HS-5 (cell line): ENCODE measurements at regions not wholly inside any gene's neighbourhood (a gene's known extent, or its start where the extent isn't known, plus 50 kb on each side); places are given as distances from the start of the nearest gene placed in this dataset.

Experiments used
- DNase-seq: peaks from one replicate; pipeline ENCODE4 v3.0.0-alpha.2; 2012; ENCODE audit warnings: low read depth

DNA sequence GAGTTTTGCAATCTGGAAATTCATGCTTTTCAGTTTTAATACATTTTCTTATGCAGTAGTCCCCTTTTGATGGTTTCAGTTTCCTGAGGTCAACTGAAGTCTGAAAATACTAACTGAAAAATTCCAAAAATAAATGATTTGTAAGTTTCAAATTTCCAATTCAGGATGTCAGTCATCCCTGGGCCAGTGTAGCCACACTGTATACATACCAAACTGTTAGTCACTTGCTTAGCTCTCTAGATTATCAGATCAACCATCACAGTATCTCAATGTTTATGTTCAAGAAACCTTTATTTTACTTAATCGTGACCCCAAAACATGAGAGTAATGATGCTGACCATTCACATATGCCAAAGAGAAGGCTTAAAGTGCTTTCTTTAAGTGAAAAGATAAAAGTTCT is 715.5 kb downstream of the GBE1 start:
- no peak for DNase-seq

DNA sequence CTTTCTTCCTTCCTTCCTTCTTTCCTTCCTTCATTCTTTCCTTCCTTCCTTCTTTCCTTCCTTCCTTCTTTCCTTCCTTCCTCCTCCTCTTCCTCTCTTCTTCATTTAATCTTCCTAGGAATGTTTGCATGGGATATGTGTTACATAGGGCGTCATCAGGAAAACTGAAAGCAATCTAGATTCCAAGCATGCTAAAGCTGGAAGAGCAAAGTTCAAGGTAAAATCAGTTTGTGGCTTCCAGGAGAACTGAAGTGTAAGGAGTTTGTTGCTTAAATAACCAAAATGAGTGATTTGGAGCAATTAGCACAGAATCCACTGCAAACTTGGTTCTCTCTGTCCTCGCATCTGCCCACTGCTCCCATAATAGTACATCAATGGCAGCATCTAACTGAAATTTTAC is 716.2 kb downstream of the GBE1 start:
- no peak for DNase-seq

DNA sequence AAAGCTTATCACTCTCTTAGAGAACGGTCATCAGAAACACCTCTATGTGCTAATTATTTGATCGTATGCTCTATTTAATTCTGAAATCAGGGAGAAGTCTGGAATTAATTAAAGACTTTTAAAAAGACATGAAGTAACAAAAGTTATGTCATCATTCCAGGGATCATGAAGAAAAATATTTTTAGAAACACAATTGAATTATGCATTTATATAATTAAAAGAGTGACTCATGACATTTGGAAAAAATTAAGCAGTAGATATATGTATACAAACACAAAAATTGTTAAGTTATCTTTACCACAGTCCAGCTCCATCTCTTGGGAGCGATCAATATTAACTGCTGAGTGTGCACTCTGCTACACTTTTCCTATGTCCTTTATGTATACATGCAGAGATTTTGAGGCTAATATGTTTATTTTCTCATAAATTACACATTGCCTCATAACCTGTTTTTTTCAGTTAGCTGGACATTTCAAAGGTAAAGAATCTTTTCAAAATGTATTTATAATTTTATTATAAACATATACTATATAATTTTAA is 717.7 kb downstream of the GBE1 start:
- no peak for DNase-seq

GRCh38 chr3:81043009-81043408 is 718.4 kb downstream of the GBE1 start:
- DNase-seq = no peak

GRCh38 chr3:81041331-81041730 is 720.1 kb downstream of the GBE1 start:
- DNase-seq = no peak

DNA sequence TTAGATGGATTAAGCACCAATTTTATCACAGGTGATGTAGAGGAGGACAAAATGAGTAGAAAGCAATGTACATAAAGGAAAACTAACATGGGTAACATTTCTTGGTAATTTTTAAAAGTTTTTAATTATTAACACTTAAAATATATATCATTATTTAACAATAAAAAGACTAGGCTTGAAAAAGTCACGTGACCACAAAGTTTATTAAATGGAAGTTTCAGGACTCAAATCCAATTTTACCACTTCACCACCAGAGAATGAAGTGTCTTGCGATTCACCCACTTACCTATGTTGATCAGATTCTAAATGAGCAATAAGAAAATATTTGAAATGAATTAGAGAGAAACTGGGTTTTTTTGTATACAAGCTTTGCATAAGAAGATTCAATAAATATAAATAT is 721.3 kb downstream of the GBE1 start:
- no peak for DNase-seq

GRCh38 chr3:81033684-81034083 is 727.8 kb downstream of the GBE1 start:
- no peak for DNase-seq

DNA sequence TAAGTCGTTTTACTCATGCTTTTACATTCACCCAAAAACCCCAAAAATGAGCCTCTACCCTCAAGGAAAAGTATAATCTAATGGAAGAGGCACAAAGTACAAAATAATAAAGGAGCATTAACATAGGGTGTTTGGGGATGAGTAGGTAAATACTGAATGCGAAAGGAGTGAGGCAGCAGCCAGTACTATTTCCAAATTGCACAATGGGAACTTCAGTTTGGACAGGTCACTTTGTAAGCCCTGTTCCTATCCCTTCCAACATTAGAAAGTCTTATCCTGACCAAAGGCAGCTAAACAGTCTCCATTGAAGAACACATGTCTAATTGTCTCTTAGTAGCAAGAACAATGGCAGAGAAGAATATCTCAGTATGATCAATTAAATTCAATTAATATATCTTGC is 728.3 kb downstream of the GBE1 start:
- DNase-seq = no peak

- DNase-seq = no peak
Measured at GRCh38 chr3:81029861-81030260, 731.6 kb downstream of the GBE1 start.

GRCh38 chr3:81027344-81027743 is 734.1 kb downstream of the GBE1 start:
- no peak for DNase-seq

- no peak for DNase-seq
Measured at GRCh38 chr3:81024560-81024959, 736.9 kb downstream of the GBE1 start.

DNA sequence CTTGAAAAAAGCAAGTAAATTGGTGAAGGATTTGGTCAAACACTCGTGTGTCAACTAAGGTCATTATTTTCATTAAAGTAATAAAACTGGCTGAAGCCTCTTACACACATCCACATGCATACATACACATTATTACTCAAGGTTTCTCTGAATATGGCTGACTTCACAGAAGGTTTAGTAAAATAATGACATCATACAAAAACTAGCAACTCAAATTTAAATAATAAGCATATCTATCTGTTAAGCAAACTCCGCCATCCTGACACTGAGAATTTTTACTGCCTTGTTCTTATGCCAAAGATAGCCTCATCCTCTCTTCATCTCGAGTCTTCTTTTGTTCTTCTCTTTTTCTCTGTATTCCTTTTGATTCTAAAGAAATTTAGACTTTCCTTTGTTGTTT is 739.1 kb downstream of the GBE1 start:
- DNase-seq = no peak

DNA sequence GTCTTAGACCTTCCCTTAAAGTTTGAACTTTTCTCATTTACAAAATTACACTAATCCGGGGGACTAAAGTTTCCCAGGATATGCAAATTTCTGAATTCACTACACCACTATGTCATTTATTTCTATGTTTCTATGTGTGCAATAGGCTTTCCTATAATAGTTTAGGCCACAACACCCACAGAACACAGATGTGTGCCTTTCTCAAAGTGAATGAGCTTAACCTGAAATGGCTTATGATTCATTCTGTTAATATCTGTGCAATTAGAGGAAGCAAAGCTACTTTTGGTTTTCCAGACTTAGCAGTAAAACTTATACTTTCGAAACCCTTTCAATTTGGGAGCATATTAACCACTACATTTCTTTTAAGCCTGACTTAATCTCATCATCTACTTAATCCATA is 748.1 kb downstream of the GBE1 start:
- DNase-seq = peak; percentile 6

DNA sequence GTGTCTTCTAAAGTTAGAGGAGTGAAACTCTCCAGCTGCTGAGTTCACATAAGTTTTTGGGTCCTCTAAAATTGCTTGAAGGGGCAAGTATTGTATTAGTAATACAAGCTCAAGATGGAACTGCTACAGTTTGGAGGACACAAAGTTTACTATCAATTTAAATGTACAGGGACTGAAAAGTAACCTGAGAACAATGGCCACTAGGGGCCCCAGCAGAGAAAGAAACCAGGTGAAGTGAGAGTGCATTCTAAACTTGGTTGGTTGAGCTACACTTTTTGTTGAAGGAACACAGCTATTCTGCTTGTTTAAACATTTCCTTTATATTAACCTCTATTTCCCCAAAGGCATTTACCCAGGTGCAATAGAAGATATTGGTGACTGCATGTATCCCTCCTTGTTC is 755.5 kb downstream of the GBE1 start:
- no peak for DNase-seq

GRCh38 chr3:81003817-81004216 is 757.6 kb downstream of the GBE1 start:
- no peak for DNase-seq

DNA sequence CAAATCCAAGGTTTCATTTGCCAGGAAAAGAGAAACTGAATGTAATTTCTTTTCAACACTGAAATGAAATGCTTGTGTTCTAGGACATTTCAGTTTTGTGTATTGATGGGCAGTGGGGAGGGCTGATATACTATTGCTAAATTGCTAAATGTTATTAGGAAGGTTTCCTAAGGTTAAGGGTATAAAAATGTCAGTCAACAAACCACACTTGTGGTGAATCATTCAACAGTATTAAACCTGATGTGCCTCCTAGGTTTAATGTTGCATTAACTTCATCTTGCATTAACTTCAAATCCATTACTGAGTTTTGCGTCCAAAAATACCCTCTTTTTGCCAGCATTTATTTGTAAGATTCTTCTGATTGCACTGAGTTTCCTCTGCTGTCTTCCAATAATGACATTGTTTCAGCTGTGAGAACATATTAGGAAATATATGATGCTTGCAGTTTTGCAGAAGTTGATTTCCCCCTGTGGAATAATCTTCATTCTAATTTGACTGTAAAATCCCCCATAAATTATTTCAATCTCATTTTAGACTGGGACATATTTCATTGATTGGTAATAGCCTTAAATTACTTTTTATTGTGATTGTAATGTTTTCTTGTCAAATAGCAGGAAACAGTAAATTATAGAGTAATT is 758.3 kb downstream of the GBE1 start:
- DNase-seq = no peak

DNA sequence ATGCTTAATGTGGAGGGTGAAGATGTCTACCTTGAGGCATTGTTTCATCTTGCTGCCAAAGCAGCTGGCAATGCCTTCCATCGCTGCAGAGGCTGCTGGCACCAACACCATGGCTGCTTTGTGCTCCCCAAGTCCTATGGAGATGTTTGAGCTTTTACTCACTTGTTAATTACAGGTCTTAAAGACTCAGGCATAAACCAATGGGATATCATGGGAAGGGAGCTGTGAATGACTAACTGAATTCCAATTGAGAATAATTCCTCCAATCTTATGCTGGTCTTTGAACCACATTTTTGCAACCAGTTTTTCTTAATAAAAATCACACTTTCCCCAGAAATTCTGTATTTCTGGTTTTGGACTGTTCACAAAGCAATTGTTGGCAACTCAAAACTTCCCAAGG is 762.0 kb downstream of the GBE1 start:
- DNase-seq = no peak

DNA sequence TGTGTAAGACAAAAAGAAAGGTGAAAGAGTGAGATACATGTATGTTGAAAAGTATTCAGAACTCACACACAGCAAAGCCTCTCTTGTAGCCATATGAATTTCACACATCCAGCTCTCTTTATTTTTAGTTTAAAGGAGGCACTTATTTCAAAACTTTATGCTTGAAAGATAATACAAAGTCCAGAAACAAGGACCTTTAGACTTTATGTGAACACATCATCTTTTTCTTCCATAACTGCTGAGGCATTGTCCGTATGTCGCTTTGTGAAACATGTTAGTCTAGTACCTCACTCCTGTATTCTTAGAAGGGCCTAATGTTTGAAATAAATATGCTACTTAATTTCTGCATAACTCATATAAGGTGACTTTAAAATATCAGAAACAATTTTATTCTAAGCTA is 763.4 kb downstream of the GBE1 start:
- no peak for DNase-seq

DNA sequence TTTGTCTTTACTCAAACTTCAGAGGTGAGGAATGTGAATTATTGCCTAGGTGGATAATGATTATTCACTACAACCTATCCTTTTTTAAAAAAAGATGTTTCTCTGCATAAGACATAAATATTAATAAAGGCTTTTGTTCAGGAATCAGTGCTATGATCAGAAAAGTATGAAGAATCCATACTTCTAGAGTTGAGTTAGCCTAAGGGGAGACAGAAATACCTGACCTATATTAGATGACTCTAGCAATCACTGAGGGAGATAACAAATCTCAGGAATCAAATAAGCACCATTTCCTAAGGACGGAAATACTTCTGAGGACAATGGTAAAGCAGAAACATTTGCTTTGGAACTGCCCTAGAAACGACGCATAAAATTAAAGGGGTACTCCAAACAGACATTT is 763.8 kb downstream of the GBE1 start:
- DNase-seq = no peak

GRCh38 chr3:80994767-80995166 is 766.7 kb downstream of the GBE1 start:
- no peak for DNase-seq

- DNase-seq = no peak
Measured at GRCh38 chr3:80994085-80994665, 767.3 kb downstream of the GBE1 start.

- no peak for DNase-seq
Measured at GRCh38 chr3:80993241-80993945, 768.1 kb downstream of the GBE1 start.

- DNase-seq = no peak
Measured at GRCh38 chr3:80983753-80984152, 777.7 kb downstream of the GBE1 start.
